Right ventricle myocardium inferior (tissue), 1 donor: ENCODE measurements at regions not wholly inside any gene's neighbourhood (a gene's known extent, or its start where the extent isn't known, plus 50 kb on each side); places are given as distances from the start of the nearest gene placed in this dataset.
A peak's percentile ranks its signal among the peaks of the same experiment; 100 is the strongest.

Experiments
- ATAC-seq: fragments of 200-7000 bp; cut with Tn5 transposase; one replicate; pipeline ENCODE4 v1.9.1; 2020; ENCODE audit warnings: mild to moderate bottlenecking, moderate library complexity
- DNase-seq: peaks from one replicate; pipeline ENCODE4 v3.0.0; 2021; ENCODE audit errors: missing footprints
- intact Hi-C: fragments of 100-400 bp; cut with DNase I; formaldehyde crosslinking; loops from one replicate; pipeline ENCODE4 v1.11.0; 2022
- donor health status: DM: no; HTN: yes; CAD: no; lungs with severe emphysema.

GRCh38 chr1:101107496-101108110 lies 82.0 kb upstream of the DPH5 start:
- ATAC-seq (peak; percentile 43), DNase-seq (no peak)
- intact Hi-C loops: loop anchor here (5.0 kb wide), 1 partner anchor 80 kb away; the partner anchor contains the start of gene DPH5

GRCh38 chr1:101105877-101106276 lies 80.3 kb upstream of the DPH5 start:
- DNase-seq (no peak), ATAC-seq (peak; percentile 72)
- intact Hi-C loops: loop anchor here (5.0 kb wide), 1 partner anchor 79 kb away; the partner anchor contains the start of gene DPH5

- intact Hi-C loops: no loop called here
- ATAC-seq (no peak), DNase-seq (no peak)
These were observed 77.0 kb upstream of the DPH5 start for GRCh38 chr1:101102426-101103156.

GRCh38 chr1:101101360-101101759 lies 75.8 kb upstream of the DPH5 start:
- intact Hi-C loops: no loop called here

GRCh38 chr1:101100674-101101073 lies 75.1 kb upstream of the DPH5 start:
- DNase-seq (no peak), ATAC-seq (no peak)
- intact Hi-C loops: no loop called here

More at GRCh38 chr1:101101360-101101759, 75.8 kb upstream of the DPH5 start:
- ATAC-seq: no peak
- no peak for DNase-seq

- intact Hi-C loops: no loop called here
- DNase-seq: no peak
- no peak for ATAC-seq
These were observed 73.3 kb upstream of the DPH5 start for GRCh38 chr1:101098907-101099306.

- intact Hi-C loops: no loop called here
- DNase-seq: no peak
- ATAC-seq: no peak
These were observed 72.7 kb upstream of the DPH5 start for GRCh38 chr1:101098327-101098726.

GRCh38 chr1:101089613-101090338 lies 64.2 kb upstream of the DPH5 start:
- intact Hi-C loops: no loop called here
- ATAC-seq (no peak), DNase-seq (no peak)

- no peak for DNase-seq
- no peak for ATAC-seq
- intact Hi-C loops: no loop called here
These were observed 62.8 kb upstream of the DPH5 start for GRCh38 chr1:101088431-101088830.

- ATAC-seq: peak; percentile 65
These were observed 61.2 kb upstream of the DPH5 start for GRCh38 chr1:101086783-101087182.

GRCh38 chr1:101081496-101082488 lies 56.2 kb upstream of the DPH5 start:
- ATAC-seq (no peak), DNase-seq (no peak)
- intact Hi-C loops: no loop called here

More at GRCh38 chr1:101086783-101087182, 61.2 kb upstream of the DPH5 start:
- intact Hi-C loops: no loop called here
- DNase-seq: no peak

GRCh38 chr1:101080859-101081258 lies 55.3 kb upstream of the DPH5 start:
- ATAC-seq (no peak), DNase-seq (no peak)
- intact Hi-C loops: no loop called here

GRCh38 chr1:101079341-101079740 lies 53.8 kb upstream of the DPH5 start:
- DNase-seq (no peak), ATAC-seq (no peak)
- intact Hi-C loops: no loop called here

GRCh38 chr1:101077849-101078248 lies 52.3 kb upstream of the DPH5 start:
- ATAC-seq (no peak), DNase-seq (no peak)
- intact Hi-C loops: no loop called here

GRCh38 chr1:101075926-101076325 lies 50.3 kb upstream of the DPH5 start:
- DNase-seq (no peak), ATAC-seq (no peak)
- intact Hi-C loops: no loop called here
